PC-3 (cell line): ENCODE measurements at regions not wholly inside any gene's neighbourhood (a gene's known extent, or its start where the extent isn't known, plus 50 kb on each side); places are given as distances from the start of the nearest gene placed in this dataset.

Source experiments
- EZH2 ChIP-seq: fragments of 300-600 bp; sonication (generic); IDR thresholded peaks from one replicate; pipeline ENCODE4 v1.6.1; 2017; ENCODE audit warnings: antibody characterized with exemption, mild to moderate bottlenecking, low read length; ENCODE audit not compliant: unreplicated experiment
- EZH2phosphoT487 ChIP-seq: fragments of 300-600 bp; sonication (generic); IDR thresholded peaks from 2 replicates; pipeline ENCODE4 v1.6.1; 2018; ENCODE audit warnings: mild to moderate bottlenecking, antibody characterized with exemption, low read length, borderline replicate concordance
- TF ChIP-seq, protein P1 (sequence below): fragments of 300-600 bp; sonication (generic); conservative IDR thresholded peaks from 2 replicates; pipeline ENCODE4 v1.5.1; 2017; ENCODE audit warnings: antibody characterized with exemption, low read depth, mild to moderate bottlenecking, low read length

DNA sequence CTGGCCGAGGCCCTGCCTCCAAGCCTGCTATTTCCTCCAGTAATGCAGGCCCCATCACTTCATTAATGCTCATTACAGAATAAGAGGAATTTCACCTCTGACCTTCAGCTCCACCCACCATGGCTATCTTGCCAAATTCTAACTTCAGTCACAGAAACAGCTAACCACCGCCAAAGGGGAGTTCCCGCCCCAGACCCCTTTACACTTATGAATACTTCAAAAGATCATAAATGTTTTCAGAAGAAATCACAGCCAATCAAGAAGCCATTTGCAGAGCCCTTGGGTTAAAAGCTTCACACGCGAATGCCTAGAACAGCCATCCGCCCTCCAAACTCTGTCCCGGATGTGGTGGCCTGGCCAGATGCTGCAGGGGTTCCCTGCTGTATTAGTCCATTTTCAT, 73.8 kb upstream of the TWIST2 start:
- TF ChIP-seq, protein P1, sequence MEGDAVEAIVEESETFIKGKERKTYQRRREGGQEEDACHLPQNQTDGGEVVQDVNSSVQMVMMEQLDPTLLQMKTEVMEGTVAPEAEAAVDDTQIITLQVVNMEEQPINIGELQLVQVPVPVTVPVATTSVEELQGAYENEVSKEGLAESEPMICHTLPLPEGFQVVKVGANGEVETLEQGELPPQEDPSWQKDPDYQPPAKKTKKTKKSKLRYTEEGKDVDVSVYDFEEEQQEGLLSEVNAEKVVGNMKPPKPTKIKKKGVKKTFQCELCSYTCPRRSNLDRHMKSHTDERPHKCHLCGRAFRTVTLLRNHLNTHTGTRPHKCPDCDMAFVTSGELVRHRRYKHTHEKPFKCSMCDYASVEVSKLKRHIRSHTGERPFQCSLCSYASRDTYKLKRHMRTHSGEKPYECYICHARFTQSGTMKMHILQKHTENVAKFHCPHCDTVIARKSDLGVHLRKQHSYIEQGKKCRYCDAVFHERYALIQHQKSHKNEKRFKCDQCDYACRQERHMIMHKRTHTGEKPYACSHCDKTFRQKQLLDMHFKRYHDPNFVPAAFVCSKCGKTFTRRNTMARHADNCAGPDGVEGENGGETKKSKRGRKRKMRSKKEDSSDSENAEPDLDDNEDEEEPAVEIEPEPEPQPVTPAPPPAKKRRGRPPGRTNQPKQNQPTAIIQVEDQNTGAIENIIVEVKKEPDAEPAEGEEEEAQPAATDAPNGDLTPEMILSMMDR, result no peak
- TF ChIP-seq EZH2phosphoT487, result no peak
- TF ChIP-seq EZH2, result no peak
